Jurkat, Clone E6-1 (cell line): ENCODE measurements at regions not wholly inside any gene's neighbourhood (a gene's known extent, or its start where the extent isn't known, plus 50 kb on each side); places are given as distances from the start of the nearest gene placed in this dataset.

ENCODE experiments used
- DNase-seq: peaks from one replicate; pipeline ENCODE4 v3.0.0-alpha.2; 2011; ENCODE audit warnings: low read depth, low spot score
- H3K4me3 ChIP-seq: 2 replicates; pipeline ENCODE4 v1.5.1; 2011; ENCODE audit warnings: mild to moderate bottlenecking, low read length, control low read depth, moderate library complexity

DNA sequence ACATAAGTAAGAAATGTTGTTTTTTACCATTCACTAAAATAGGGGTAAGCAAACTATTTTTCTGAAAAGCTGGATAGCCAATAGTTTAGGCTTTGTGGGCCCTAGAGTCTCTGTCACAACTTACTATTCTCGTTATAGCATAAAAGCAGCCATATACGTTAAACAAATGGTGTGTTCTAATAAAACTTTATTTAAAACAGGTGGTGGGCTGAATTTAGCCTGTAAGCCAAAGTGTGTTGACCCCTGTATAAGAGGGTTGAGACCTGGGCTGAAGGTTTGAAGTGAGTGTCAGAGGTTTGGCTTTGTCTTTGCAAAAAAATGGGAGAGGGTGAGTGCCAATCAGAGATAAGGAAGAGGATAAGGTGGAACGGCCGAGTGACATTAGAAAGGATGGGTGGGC lies 197.2 kb downstream of the RNF144B start:
- DNase-seq, result no peak
- H3K4me3 ChIP-seq, result no peak overlapping the region

DNA sequence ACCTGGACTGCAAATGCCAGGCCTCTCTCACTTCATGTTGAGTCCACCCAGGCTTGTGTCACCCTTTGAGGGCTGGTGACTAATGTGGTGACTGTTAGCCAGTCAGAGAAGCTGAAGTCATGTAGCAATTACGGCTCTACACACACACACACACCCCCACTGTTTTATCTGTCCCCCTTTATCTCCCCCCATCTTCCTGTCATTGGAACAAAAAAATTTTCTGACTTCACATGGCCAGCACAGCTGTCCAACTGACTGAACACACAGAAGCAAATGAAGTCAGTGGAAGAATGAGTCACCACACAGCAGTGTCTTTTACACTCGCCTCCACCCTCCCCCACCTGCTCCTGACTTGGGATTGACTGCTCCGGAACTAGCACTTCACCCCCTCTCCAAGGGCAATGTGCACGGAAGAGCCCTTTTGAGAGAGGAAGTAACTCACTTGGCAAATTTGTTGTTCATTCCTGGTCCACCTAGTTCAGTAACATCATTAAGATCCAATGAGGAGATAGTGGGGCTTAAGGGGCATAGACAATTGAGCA lies 198.0 kb downstream of the RNF144B start:
- no peak overlapping the region for H3K4me3 ChIP-seq
- no peak for DNase-seq

DNA sequence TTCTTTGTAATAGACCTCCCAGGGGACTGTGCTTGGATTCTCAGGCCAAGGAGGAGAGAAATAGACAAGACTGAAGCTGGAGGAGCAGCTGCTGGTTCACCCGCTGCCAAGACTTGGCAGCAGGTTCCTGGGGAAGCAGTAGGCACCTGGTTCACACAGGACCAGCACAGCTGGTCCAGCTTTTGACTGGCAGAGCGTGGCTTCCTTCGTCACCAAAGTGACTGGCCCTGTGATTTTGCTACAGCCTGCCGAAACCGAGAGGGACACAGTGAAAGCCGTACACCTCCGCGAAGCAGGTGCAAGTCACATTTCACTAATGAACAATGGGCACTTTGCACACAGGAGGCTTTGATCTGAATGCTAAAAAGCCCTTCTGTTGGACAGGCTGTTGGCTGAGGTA lies 199.0 kb downstream of the RNF144B start:
- DNase-seq, result no peak
- no peak overlapping the region for H3K4me3 ChIP-seq

DNA sequence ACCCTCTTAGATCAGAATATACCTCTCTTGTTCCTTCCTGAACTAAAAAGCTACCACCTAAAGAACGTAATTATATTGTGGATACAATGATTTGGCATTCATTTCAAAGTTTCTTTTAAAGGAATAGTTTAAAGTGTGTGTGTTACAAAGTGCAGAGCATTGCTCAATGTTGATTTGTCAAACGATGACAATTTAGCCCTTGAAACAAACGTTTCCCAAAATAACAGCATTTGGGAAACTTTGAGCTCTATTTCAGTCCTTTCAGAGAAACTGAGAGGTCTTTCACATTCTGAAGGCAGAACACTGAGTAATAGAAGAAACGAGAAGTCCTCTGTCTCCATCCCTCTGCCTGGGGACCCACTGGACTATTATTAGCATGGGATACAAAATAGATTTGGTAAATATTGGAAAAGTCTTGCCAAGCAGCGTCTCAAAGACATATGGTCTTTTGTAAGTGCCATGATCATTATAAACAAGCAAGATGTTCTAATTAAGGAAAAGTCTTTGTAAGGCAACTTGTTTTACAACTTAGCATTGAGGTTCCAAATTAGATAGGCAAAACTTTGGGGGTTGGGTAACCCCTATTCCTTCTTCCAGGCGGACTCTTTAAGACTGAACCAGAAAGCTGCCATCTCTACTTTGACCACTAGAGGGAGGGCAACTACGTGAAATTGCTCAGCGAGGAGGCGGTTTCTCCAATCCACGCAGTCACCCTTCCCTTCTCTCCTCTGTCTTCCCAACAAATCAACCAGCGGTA lies 208.8 kb downstream of the RNF144B start:
- DNase-seq, result peak; percentile 46
- no peak overlapping the region for H3K4me3 ChIP-seq

DNA sequence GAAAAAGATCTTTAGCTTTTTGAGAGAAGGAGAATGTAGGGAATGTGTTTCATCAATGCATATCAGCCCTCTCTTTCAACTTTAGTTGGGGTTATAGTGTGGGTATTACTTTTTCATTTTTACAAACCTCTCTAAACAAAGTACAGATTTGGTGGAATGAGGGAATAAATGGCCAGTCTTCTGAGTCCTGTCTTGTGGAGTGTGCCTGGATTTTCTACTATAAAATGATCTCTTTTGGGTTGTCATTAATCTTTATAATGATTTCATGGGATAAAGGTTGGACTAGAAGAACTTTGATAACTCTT lies 209.3 kb downstream of the RNF144B start:
- DNase-seq, result no peak
- no peak overlapping the region for H3K4me3 ChIP-seq

DNA sequence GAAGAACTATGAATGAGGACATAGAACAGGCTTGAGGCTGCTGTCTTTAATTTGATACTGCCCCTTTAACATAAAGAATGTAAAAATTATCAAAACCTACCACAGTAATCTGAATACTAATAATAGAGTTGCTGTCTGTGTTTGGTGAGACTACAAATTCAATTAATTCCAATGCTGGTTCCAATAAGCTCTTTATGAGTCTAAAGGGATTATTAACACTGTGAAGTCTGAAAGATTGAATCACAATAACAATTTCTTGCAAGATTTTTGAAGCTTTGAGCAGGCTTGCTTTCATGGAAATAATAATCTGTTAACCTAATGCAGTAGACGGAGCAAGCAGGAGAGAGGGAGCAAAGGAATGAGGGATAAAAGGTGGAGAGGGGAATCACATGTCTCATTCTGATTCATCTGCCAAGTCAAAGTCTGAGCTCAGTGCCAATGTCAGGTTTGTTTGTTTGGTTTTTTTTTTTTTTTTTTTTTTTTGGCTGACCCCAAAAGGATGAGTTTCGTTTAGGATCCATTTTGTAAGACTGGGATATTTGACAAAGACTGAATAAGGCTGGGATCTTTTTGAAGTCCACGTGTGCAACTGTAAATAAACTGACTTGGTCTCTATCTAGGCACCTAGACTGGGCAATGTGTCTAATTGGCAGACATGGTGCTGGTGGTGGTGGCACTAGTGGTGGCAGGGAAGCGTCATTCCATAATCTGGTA lies 211.6 kb downstream of the RNF144B start:
- no peak for DNase-seq

DNA sequence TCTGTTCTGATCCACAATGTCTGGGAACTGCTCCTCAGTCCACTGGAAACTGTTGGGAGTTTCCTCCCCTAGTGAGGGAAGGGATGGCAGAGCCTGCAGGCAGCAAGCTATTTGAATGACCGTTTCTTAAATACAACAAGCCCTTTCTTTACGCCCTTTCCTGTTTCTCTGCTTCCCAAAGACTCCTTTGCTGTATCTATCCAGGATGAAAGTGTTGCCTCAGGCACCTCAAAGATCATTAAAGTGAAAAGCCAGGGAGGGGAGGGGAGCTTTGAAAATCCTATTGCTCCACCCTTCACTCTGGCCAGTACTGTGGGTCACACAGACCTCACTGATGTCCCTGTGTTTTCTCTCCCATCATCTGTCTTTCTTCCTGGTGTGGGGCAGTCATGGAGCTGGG lies 213.1 kb downstream of the RNF144B start:
- DNase-seq, result no peak
- H3K4me3 ChIP-seq, result no peak overlapping the region

More for the DNA sequence above, 211.6 kb downstream of the RNF144B start:
- H3K4me3 ChIP-seq, result no peak overlapping the region

DNA sequence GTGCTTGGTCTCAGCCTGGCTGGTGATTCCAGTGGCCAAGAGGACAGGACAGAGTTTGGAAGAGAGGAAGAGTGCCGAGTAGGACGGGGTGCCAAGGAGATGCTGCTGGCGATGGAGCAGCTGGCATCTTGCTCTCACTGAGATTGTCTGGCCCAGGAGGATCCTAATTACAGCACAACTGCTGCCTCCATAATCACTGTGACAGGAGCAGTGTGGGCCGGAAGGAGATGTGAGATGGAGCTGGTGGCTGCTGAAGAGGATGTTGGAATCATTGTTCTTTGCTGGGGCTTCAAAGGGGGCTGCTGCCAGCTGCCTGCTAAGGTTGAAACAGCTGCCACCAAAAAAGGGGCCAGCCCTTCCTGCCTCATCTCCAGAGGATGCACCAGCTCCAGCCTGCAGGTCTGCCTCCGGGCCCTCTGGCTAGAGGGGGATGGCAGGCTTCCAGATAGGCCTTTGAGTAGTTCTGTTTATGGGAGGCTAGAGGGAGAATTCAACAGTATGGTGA lies 214.4 kb downstream of the RNF144B start:
- peak; percentile 35 for DNase-seq
- no peak overlapping the region for H3K4me3 ChIP-seq

DNA sequence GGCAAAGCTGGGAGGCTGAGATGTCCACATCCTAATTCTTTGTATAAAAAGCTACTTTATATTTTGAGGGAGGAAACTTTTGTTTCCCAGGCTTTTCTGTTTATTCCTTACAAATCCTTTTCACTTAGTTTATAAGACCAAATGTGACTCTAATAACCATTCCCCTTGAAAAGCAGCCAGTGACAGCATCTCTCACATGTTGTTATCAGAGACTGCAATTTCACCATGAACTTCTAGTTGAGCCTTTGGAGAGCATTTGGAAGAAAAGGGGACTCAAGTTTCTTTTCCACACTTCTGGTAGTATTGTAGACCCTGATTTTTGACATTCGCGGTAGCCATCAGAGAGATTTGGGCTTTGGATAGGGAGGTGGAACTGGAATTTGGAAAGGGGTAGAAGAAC lies 215.8 kb downstream of the RNF144B start:
- no peak overlapping the region for H3K4me3 ChIP-seq
- DNase-seq, result no peak

DNA sequence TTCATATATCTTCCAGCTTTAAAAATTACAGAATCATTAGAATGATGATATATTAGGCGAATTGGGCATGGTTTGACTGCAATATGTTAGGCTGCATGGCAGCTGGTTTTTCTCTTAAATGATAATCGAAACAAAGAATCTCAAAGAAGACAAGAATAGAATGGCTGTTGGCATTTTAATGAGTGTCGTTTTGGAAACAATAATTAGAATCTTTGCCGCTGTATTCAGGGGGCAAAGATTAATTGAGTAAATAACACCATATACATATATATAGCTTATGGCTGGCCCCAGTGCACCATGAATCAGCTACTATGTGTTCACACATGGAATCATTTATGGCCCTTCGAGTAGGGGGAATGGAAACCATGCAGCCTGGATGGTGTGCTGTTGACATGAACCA lies 216.2 kb downstream of the RNF144B start:
- DNase-seq, result no peak
- no peak overlapping the region for H3K4me3 ChIP-seq

DNA sequence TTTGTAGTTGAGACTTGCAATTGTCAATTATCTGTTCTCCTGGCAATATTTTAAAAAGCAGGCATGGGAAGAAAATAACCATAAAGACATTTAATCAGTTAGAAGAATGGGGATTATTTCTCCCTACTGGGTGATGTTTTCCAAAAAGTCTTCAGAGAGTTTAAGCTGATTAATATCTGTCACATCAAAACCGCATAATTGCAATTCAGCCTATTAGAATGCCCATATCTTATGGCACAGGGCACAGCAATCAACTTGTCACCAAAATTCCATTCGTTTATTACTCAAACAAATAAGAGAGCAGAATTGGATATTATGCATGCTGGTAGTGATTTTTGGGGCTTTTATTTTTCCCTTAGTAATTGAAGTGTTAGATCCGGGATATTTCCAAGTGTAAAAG lies 218.7 kb downstream of the RNF144B start:
- DNase-seq, result no peak
- no peak overlapping the region for H3K4me3 ChIP-seq

DNA sequence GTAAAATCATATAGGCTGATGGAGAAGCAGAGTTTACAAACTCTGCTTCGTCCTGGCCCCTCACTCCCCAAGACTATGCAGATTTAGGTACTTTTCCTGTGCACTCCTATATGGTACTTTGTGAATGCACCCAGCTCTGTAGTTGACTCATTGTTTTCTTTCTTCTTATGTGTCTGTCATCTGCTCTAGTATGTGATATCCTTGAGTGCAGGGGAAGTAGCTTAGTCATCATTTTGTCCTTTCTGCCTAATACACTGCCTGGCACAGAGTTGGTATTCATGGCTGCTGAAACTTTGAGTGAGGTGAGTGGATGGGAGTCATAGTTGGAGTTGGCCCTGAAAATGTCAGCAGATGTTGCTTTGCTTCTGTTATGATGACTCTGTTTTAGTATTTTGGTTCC lies 222.6 kb downstream of the RNF144B start:
- DNase-seq, result no peak
- no peak overlapping the region for H3K4me3 ChIP-seq

DNA sequence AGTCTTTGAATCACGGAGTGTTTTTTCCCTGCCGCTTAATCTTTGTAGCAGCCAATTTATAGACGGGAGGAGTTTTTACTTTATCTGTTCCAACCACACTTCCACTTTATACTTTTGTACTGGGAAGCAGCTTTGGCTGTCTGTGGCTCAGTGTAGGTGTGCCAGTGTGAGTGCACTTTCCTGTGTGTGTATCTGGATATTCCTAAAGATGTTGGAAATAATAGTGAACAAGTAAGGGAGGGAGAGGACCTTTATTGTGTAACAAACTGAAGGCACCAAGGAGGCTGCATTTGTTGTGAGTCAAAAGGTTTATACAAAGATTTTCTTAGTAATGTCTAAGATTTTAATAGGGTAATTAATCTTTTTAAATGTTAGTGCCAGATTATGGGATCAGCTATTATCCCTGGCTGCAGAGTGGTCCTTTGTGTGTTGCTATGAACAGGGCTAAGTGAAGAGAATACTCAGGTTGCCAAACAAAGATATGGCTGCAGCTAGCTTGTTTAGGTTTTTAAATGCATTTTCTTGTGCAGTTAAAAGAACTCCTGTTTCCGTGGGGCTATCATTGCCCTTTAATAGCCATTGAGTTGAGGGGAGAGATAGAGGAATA lies 226.3 kb downstream of the RNF144B start:
- H3K4me3 ChIP-seq, result no peak overlapping the region
- no peak for DNase-seq

DNA sequence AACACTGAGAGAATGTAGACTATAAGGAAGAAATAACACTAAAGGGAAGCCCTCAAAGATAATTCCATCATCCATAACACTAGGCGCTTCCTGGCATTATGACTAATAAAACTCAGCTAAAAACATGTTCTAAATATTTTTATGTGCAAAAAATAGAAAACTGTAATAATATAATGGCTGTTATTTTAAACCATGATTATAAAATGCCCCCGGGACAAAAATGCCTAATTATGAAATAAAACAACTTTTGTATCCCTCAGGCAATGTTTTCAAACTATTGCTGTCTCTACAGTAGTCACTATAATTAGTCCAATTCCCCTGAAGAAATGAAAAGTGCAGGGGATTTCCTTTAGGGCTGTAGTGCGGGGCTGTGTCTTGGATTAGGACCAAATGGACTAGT lies 242.4 kb downstream of the RNF144B start:
- H3K4me3 ChIP-seq, result no peak overlapping the region
- DNase-seq, result no peak

DNA sequence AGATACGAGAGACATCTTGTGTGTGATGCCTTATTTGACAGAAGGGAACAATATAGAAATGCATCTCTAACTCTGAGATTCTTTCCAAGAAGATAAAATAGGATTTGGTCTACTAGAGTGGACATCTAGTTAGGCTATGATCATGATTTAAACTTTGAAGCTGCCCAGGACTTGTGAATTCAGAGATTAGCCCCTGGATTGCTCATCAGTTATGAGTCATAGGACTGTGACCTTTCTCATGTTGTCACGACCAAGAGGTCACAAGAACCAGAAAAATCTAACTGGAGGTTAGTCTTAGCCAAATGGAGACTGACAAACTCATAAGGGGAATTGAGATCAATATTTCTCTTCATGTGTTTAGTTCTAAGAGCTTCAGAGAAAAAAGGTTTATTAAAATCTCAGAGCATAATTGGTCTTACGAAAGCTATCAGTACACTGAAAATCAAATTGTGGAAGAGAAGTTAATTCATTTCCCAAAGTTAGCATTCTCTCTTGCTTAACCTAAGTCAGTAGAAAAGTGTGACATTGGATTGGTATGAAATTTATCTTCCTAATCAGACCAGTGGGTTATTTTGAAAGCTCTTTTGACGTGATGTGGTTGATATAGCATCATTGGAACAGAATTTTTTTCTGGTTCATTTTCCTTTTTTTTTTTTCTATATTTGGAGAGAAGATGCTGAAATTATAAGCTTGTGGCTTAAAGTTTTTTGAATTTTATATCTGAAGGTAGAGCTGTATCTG lies 245.7 kb downstream of the RNF144B start:
- DNase-seq, result no peak
- H3K4me3 ChIP-seq, result no peak overlapping the region

DNA sequence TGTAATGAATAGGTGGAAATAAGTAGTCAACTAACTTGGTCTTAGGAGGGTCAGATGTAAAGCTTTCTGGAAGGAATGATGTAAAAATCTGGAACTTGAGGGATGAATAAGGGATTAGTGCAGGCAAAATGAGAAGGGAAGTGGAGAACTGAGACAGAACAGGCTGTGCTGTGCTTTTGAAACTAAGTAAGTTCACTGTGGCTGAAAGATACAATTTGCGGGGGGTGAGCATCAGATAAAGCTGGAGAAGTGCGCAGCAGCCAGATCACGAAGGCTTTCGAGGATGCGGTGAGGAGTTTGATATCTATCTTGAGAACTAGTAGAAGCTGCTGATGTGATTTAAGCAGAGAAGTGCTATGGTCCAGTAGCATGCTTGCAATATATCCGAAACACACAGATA lies 247.8 kb downstream of the RNF144B start:
- H3K4me3 ChIP-seq, result no peak overlapping the region

DNA sequence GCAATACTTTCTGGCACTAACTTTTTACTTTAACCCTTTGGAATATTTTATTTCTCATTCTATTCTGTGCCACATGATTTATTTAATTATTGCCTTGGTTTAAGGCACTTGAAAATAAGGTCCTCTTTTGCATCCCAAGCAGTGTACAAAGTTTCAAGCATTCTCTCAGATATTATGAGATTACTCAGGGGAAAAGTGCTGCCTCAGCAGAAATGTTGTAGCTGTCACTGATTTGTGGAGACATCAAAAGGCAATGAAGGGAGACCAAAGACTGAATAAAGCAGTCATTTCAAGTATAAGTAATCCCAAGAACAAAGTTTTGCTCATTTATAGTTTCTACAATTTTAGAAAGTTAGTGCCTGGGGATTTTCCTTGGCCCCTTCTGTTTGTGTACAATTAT lies 253.0 kb downstream of the RNF144B start:
- DNase-seq, result no peak
- H3K4me3 ChIP-seq, result no peak overlapping the region

More for the DNA sequence above, 247.8 kb downstream of the RNF144B start:
- DNase-seq, result no peak

DNA sequence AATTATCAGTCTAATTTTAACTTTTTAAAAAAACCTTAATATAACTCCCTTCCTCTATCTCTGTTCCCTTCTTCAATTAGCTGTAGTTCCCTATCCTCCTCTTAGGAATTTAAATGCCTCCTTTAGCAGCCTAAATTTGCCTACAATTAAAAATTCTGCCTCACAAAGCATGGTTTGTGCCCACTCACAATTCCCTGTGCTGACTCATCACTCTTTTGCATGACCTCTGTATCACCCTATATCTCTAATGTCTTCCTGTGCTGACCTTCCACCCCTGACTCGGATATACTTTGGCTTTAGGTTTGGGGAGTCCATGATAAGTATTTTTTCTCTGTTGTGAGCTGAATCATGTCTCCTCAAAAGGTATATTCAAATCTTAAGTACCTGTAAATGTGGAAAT lies 253.6 kb downstream of the RNF144B start:
- no peak overlapping the region for H3K4me3 ChIP-seq
- DNase-seq, result no peak

DNA sequence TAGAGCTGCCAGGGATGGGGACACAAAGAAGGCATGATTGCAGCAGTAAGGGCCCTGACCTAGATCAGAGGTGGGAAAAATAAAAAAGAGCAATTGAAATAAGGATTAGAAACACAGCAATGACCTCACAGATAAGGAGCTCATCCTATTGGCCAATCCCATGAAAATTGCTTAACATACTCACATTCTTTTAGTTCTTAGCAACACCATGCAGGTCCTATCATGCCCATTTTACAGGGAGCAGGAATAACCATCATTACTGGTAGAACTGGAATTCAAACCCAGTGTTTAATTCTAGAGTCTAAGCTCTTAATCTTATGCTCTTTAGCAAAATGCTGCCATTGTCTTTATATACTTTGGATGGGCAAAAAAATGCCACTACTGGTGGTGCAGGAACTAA lies 267.7 kb downstream of the RNF144B start:
- no peak overlapping the region for H3K4me3 ChIP-seq
- no peak for DNase-seq

DNA sequence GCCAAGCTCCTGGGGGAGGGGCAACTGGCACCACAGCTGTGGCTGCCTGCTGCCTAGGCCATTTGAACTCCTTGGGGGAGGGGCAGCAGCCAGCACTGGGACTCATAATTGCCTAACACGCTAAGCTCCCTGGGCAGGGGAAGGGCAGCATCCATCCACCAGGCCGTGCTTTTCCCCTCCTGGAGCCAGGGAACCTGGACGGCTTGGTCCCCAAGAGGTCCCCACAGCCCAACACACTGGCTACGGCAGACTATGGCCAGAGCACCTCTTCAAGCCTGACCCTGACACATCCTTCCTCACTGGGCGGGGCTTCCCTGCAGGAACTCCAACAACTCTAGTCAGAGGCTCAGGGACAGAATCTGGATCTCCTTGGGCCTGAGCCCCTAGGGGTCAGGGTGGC lies 269.4 kb downstream of the RNF144B start:
- H3K4me3 ChIP-seq, result no peak overlapping the region
- no peak for DNase-seq
